Muscle of back (tissue), 3 donors: ENCODE measurements at regions not wholly inside any gene's neighbourhood (a gene's known extent, or its start where the extent isn't known, plus 50 kb on each side); places are given as distances from the start of the nearest gene placed in this dataset.
"Not testable (repeated sequence)": the region's sequence is repeated elsewhere in the genome, so short reads cannot be mapped to it uniquely, and the experiment has no call there.

ENCODE experiments used
- DNase-seq, 3 donors: peaks; one replicate each; pipeline versions ENCODE4 v3.0.0 to v3.0.0-alpha.2; 2013

DNA sequence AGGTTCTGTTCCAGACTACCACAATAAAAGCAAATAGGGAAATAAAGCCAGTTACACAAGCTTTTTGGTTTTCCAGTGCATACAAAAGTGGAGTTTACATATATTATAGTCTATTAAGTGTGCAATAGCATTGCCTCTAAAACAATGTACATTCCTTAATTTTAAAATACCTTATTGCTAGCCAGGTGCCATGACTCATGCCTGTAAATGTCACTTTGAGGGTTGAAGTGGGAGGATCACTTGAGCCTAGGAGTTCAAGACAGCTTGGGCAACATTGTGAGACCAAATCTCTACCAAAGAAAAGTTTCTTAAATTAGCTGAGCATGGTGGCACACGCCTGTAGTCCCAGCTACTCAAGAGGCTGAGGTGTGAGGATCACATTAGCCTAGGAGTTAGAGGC is 52.9 kb upstream of the IMP4 start:
- DNase-seq = no peak

DNA sequence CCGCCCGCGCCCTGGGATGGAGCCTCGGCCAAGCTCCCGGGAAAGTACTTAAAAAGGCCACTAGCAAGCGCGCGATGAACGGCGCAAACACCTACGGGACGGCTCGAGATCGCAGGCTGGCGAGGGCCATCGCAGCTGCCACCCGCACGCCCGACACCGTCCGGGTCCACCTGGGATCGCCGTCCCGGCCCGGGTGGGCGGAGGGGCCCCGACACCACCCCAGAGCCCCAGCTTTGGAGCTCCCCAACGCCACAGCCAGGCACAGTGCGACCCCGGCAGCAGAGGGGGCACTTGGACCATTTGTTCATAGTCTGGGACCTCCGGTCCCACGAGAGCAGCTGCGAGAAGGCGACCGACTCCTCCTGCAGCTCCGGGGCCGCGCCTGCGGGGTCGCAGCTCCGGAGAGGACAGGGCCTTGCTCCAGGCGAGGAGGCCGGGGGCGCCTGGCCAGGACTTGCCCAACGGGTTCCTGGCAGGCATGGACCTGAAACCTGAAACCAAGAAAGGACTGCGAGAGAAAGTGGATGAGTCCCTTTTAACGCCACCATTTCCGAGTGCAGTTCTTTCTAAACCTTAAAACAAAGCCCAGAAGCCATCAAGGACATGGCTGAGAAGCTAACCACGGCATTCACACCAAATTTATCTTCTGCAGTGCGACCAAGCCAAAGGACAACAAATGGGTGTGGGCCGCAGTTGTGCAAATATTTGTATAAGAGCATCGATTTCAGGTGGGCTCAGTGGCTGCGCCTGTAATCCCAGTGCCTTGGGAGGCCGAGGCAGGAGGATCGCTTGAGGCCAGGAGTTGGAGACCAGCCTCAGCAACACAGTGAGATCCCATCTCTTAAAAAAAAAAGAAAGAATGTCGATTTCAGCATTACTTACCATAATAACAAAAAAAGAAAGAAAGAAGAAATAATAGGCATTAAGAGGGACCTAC is 54.0 kb upstream of the IMP4 start:
- no peak for DNase-seq

DNA sequence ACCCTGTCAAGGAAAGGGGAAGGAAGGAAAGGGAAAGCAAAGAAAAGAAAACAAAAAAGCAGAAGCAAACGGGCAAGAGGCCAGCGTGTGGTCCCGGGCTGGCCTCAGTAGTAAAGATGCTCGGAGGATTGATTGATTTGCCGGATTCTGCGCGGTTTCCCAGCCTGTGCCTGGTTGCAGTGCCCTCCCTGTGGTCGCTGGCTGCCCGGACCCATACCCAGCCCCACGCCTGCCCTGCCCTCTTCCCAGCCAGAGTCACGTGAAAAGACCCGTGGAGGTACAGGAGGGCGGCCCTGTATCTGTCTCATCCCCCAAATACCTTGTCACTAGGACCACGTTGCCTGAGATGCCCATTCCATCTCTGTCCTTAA is 55.1 kb upstream of the IMP4 start:
- DNase-seq = no peak

DNA sequence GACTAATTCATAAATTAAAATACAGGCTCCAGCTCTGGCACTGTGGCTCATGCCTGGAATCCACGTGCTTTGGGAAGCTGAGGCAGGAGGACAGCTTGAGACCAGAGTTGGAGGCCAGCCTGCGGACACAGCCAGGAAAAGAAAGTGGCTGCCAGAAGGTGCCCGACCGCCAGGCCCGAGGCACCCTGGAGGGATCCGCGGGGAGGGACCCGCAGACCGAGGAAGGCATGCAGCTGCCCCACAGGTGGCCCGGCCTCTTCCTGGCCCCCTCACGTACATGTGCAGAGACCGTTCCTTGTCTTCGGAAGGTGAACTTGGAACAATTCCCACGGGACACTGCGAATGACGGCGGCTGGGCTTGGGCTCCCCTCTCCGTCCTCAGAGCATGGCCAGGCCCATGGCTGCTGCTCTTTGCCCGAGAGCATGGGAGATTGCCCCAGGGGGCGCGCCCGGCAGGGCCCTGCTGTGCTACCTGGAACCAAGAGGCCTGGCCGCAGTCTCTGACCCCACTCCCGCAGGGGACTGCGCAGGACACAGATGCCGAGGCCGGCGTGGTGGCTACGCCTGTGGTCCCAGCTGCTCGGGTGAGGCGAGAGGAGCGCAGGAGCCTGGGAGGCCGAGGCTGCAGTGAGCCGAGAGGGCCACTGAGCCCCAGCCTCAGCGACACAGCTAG is 55.6 kb upstream of the IMP4 start:
- DNase-seq = no peak

DNA sequence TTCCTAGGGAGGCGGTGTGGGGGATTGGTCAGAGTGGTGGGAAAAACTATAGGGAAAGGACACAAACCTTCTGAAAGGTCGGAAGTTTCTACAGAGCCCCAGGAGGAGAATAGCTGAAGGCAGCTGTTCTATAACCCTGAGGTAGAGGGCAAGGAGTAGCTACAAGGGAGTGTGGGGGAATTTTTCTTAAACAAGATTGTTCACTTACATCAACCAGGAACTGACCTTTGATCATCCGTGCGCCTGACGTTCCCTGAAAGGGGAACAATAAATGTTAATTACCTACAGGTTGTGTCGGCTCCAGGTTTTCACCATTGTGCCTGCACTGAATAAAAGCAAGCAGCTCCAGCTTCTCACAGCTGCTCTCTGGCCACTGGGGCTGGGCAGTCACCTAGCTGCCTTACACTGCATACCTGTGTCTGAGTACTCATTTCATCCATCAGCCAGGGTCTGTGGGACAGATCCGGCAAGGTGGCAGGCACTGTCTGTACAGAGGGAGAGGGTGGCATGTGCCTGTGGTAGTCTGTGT is 59.3 kb upstream of the IMP4 start:
- DNase-seq = not testable (repeated sequence)

DNA sequence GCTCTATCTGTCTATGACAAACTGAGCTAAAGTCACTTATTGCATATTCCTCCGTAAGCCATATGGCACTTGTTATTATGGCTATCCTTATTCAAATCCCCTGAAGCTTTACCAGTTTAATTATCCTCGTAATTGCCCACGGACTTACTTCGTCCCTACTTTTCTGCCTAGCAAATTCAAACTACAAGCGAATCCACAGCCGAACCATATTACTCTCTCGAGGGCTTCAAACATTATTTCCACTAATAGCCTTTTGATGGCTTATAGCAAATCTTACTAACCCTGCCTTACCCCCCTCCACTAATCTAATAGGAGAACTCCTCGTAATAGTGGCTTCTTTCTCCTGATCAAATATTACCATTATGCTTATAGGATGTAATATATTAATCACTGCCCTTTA is 63.1 kb upstream of the IMP4 start:
- DNase-seq = not testable (repeated sequence)

DNA sequence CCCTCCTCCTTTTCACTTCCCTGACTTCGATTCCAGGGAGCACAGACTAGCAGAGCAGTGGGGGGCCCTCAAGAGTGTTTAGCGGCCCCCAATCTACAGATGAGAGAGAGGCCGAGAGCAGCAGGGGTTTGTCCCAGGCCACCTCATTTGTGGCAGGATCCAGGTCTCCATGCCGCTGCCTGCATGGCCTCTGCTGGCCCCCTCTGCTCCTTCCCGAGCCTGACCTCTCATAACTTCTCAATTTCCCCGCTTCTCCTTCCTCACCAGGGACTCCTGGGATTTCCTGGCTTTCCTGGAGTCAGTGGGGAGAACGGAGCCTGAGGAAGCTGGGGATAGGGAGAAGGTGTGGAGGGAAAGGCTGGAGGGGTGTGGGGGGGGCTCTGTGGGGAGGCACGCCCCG is 70.1 kb upstream of the TUBA3E start:
- DNase-seq = not testable (repeated sequence)

DNA sequence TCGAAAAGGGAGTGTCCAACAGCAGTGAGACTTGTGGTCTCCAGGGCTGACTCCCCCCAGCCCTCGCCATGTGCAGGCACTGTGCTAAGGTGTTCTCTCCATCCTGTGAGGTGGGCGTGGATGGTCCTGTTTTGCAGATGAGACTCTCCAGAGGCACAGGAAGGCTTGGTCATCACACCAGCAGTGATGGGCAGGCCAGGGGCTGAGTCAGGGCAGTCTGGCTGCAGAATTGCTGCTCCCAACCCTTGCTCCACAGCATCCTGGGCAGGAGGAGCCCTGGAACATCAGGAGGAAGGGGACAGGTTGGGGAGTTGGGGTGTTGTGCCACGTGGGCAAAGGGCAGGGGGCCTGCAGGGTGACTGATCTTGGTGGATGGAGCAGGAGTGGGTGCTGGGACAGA is 69.3 kb upstream of the TUBA3E start:
- not testable (repeated sequence) for DNase-seq

DNA sequence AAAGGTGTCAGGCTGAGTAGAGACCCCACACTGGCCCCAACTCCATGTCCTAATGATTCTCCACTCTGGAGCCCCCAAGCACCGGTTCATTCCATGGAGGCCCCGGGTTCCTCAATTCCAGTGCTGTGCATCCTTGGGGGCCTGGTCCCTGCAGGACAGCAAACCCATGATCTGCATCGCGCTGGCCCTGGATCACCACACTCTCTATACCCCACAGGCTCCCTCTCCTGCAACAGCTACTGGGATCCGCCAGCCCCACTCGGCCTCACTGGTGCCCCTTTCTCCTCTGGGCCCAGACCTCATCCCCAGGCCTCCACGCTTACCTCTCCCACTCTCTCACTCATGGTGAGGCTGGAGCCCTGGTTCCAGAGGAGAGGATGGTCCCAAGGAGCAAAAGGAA is 68.6 kb upstream of the TUBA3E start:
- DNase-seq = not testable (repeated sequence)

DNA sequence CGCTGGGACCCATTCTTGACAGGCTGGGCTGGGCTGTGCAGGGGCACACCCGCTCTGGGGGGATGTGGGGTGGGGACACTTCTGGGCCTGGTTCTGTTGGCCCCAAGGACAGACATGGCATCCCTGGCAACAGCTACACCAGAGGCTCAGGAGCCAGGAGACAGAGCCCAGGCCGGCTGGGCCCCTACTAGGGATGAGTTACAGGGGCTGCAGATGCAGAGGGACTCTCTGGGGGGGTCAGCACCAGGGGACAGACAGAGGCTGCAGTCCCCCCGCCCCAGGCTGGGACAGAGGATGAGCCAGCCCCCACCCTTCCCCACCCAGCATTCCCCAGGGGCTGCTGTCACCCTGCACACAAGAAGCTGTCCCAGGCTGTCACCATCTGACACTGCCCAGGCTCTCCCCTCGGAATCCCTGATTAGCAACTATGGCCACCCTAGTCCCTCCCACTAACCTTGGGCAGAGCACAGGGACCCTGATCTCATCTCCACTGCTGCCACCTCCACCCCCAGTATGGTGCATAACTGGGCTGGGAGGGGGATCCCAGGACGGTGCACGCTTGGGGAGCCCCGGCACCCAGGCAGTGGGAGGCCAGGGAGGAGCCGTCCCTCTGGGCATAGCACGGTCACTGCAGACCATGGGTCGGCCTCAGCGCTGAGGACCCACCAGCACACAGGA is 67.5 kb upstream of the TUBA3E start:
- not testable (repeated sequence) for DNase-seq

DNA sequence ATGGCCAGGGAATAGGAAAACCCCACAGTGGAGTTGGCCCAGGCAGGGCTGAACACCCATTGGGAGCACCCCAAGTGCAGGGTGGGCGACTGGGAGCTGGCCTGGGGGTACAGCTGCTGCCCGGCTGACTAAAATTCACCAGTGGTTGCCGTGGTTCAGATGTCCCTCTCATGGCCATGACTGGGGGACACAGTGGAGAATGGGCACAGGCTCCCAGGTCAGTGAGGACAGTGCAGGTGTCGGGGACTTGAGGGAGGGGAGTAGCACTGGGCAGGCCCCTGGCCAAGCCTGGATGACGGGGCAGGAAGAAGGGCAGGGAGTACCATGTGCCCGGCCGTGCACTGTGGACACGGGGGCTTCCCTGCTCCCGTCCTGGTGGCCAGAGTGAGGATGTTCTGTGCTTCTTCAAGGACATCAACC is 66.7 kb upstream of the TUBA3E start:
- not testable (repeated sequence) for DNase-seq

DNA sequence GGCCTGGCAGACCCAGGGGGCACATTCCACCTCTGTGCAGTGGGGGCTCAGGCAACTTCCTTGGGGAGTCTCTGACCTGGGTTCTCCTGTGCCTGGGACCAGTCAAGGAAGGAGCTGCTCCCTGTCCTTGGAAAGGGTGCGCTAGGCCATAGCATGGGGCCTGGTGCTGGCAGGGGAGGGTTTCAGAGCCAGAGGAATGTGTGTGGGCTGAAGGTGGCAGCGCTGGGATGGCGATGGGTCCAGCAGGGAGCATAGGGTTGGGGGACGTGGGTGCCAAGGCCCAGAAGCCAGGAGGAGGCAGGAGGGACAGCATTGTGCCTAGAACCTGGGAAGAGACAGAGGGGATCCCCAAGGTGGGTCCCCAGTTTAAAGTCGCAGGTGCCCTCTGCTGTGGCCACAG is 66.3 kb upstream of the TUBA3E start:
- DNase-seq = no peak

DNA sequence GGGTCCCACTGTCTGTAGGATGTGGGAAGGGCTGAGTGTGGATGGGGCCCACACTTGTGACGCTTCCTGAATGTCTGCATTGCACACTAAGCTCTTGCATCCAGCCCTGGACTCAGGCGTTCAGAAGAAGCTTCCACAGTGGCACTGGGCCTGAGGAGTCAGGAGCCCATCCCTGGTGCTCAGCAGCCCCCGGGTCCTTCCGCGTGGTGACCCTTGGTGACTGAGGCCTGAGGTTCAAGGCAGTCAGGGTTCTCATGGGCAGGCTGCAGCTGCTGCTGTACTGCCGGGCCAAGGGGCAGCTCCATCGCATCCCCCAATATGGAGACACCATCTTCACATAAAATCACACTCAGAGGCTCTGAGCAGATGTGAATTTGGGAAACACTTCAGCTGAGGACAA is 65.8 kb upstream of the TUBA3E start:
- no peak for DNase-seq

DNA sequence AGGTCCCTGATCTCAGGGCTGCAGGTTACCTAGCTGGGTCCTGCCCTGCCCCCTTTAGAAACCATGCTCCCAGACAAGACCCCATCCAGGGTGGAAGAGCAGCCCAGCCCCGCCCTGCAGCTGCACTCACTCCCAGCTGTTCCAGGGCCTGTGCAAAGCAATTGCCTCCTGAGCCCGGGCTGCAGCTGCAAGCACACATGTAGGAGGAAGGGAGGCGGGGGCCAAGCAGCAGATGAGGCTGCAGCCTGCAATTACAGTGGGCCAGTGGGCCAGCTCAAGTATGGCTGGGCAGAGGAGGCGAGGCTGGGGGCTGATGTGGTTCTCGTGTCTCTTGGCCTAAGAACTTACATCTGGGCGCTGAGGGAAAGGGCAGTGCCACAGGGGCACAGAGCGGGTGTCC is 65.4 kb upstream of the TUBA3E start:
- DNase-seq = peak in 1 of 3 donors; percentile 49

DNA sequence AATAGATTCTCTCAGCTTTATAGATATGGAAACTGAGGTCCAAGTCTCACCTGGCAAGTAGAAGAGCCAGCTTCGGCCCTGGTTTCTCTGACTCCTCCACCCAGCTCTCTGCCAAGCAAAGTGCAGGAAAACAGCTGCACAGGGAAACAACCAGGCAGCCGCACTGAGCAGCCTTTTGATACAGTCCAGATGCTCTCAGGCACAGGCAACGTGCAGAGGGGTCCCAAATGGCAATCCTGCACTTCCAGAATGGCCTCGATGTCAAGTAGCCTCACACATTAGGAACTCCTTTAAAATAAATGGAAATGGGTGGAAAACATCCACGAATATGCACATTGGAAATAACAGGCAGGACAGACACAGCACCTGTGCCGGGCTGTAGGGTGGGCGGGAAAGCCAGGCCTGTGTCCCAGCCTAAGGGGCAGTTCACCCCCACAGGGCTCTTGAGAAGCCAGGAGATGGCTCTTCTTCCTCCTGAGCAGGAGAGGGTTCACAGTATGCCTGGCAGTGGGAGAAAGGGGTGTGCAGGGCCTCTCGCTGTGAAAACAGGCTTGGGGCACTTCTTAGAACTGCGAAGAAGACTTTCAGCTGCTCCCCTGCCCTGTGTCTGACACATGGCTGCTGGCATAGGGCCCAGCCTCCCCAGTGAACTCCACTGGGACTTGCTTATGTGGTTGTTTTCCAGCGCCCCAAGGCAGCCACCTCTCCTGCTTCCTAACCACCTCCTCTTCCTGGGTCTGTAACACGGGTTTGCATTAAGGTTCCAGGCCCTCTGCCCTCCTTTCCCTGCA is 63.9 kb upstream of the TUBA3E start:
- DNase-seq = peak in 2 of 3 donors; percentile 23 to 25

DNA sequence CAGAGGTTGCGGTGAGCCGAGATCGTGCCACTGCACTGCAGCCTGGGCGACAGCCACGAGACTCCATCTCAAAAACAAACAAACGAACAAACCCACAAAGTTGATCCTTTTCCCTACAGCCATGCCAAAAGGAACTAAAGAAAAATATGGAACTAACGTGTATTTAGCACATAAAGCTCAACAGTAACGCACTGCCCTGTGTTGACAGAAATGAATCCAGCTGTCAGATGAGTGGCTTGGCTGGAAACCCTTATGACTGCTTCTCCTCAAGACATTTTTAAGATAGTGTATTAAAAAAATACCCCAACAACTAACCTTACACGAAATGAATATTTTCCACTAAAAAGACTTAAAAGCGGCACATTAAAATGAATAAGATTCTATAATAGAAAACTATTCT is 62.9 kb upstream of the TUBA3E start:
- no peak for DNase-seq

DNA sequence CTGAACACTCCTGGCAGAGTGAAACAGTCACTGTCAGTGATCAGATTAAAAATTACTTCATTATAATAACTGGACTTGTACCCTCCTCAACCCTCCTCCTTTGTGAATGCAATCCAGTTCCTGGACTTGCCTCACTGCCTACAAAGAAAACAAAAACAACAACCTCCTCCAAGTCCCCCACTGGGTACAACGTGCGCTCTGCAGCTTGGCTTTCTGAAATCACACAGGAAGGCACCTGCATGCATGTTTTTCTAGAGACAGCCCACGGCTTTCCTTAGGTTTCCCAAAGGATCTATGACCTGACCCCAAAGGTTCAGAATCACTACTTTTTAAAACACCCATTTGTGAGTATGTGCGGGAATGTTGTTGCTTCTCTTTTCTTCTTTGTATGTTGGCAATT is 61.4 kb upstream of the TUBA3E start:
- DNase-seq = no peak

DNA sequence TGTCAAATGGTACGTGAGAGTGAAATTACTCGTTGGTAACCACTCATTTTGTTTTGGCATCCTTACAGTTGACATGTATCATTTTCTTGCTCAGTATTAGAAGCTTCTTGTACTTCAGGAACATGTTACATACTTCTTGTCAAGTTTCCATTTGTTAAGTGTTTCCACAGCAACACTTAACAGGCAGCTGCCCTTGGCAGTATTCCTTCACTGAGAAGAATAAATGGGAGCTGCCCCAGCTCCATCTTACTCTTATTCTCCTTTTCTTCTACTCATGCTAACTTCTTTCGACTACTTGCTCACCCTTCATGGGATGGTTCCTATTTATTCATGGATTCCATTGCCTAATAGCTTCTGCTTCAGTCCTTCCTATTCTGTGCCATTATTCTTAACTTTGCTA is 60.1 kb upstream of the TUBA3E start:
- DNase-seq = peak in 1 of 3 donors; percentile 25

DNA sequence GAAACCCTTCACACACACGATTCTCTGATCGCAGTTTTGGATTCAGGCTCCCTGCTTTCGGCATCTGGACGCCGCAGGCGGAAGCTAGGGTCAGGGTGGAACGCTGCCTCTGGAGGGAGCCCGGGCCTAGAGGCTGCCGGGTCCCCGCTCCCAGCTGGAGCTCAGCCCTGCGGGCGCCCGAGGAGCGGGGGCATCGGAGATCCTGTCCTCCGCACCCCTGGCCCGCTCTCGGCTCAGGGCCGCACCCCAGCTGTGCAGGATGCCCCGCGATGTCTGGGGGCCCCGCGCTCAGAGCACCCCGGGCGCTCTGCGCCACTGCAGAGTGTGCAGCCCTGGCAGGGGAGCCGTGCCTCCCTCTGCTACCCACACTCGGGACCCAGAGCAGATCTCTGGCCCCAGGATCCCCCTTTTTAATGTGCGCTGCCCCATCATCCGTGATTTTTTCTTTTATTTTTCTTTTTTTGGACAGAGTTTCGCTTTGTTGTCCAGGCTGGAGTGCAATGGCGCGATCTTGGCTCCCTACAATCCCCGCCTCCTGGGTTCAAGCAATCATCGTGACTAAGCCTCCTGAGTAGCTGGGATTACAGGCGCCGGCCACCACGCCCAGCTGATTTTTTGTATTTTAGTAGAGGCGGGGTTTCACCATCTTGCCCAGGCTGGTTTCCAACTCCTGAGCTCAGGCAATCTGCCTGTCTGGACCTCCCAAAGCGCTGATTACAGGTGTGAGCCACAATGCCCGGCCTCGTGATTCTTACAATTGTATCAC is 54.8 kb upstream of the TUBA3E start:
- DNase-seq = no peak

DNA sequence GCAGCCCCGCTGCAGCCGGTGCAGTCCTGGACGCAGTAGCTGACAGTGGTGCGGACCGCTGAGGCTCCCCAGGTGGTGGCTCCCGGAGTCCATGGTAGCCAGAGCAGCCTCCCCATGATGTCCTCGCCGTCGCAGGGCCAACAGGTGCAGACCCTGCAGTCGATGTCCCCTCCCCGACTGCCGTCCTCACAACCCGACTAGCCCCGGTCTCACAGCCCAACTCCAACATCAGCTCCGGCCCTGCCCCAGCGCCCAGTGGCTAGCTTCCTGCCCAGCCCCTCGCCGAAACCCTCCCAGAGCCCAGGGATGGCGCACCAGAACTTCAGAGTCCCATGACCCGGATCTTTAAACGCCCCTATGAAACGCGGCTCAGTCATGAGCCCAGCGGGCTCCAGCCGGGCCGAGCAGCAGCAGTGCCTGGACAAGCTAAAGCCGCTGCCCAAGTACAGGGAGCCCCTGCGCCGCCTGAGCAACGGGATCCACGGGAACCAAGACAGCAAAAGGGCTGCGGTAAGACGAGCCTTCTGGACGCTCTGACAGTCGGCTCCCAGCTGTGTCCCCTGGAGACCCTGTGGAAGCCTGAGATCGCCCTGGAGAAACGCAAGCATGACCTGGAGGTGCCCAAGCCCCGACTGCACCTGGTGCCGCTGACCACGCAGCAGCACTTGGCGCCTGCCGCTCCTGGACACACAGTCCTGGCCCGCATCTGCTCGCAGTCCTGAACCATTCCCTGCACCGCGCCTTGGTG is 53.8 kb upstream of the TUBA3E start:
- no peak for DNase-seq
